Cardiac fibroblast (primary cell): ENCODE measurements at regions not wholly inside any gene's neighbourhood (a gene's known extent, or its start where the extent isn't known, plus 50 kb on each side); places are given as distances from the start of the nearest gene placed in this dataset.

Source experiments
- DNase-seq, 2 donors: peaks; one replicate each; pipeline versions ENCODE4 v3.0.0 to v3.0.0-alpha.2; 2010; ENCODE audit warnings: low read depth in 2 of 2
- H3K4me3 ChIP-seq, 2 donors: replicated peaks in 1 of 2; 1 replicate in 1 of 2; 2 replicates in 1 of 2; pipeline ENCODE4 v1.5.1; 2011; ENCODE audit warnings: low read depth in 2 of 2, low read length in 2 of 2, mild to moderate bottlenecking in 2 of 2, moderate library complexity in 1 of 2
- TF ChIP-seq, protein P1 (sequence below): IDR thresholded peaks from one replicate; pipeline ENCODE4 v1.5.1; 2011; ENCODE audit warnings: low read depth, mild to moderate bottlenecking, low read length, inconsistent platforms

DNA sequence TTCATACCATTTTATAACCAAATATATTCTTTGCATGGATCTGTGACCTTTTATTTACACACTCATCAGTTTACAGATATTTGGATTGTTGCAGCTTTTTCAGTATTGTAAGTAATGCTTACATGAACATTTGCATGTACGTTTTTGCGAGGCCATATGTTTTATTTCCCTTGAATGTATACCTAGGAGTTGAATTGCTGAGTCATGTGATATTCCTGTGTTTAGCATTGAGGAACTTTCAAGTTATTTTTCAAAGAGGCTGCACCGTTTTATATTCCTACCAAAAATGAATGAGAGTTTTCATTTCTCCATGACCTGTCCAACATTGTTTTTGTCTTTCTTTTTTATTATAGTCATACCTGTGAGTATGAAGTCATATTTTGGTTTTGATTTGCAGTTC is 392.1 kb downstream of the CNTNAP4 start:
- no peak for DNase-seq
- TF ChIP-seq, protein P1, sequence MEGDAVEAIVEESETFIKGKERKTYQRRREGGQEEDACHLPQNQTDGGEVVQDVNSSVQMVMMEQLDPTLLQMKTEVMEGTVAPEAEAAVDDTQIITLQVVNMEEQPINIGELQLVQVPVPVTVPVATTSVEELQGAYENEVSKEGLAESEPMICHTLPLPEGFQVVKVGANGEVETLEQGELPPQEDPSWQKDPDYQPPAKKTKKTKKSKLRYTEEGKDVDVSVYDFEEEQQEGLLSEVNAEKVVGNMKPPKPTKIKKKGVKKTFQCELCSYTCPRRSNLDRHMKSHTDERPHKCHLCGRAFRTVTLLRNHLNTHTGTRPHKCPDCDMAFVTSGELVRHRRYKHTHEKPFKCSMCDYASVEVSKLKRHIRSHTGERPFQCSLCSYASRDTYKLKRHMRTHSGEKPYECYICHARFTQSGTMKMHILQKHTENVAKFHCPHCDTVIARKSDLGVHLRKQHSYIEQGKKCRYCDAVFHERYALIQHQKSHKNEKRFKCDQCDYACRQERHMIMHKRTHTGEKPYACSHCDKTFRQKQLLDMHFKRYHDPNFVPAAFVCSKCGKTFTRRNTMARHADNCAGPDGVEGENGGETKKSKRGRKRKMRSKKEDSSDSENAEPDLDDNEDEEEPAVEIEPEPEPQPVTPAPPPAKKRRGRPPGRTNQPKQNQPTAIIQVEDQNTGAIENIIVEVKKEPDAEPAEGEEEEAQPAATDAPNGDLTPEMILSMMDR, result no peak
- H3K4me3 ChIP-seq, result no peak overlapping the region

DNA sequence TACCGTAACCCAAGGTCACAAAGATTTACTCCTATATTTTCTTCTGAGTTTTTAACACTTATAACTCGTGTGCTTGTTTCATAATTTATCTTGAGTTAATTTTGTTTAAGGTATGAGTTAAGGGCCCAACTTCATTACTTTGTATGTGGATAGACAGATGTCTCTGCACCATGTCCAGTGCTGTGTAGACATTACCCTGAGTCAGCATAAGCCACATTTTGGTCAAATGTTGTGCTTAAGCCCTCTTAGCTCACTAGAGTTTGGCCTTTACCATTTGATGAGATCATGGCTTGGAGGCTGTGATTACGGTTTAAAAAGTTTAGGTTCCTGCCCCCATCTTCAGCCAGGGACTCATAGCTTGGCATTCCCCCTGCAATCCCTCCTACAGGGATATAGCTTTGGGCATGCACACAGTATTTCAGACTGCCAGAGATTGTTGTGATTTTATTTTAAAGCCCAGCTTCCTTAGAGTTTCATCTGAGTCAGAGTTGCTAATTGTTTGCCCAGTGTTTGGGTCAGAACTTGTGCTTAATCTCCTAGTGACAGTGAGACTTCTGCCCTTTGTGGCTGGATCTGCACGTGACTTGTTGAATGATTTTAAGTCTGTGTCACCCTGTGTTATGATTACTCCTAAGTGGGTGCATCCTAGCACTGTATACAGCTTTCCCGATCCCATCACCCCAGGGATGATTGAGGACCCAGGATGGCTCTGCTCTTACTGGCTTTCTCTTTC is 393.1 kb downstream of the CNTNAP4 start:
- H3K4me3 ChIP-seq, result no peak overlapping the region
- TF ChIP-seq, protein P1, result no peak
- DNase-seq, result no peak

- H3K4me3 ChIP-seq, result no peak overlapping the region
- no peak for DNase-seq
- TF ChIP-seq, protein P1, result no peak
Measured at GRCh38 chr16:76676356-76676755, 399.2 kb downstream of the CNTNAP4 start.

- TF ChIP-seq, protein P1, result no peak
- DNase-seq, result no peak
- no peak overlapping the region for H3K4me3 ChIP-seq
Measured at GRCh38 chr16:76681296-76681695, 404.1 kb downstream of the CNTNAP4 start.

DNA sequence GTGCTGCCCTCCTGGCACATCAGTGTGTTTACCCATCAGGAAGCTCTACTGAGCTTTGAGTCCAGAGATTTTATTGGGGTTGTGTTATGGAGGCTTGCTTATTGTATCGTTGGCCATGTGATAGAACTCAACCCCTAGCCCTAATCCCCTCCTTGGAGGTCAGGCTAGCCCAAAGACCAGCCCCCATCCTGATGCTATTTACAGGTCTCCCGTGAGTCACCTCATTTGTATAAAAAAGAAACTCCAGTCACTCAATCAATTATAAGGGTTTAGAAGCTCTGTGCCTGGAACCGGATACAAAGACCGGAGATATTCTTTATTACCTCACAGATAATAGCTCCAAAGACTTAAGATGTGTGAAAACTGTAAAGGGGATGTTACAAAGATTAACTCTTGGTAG is 405.9 kb downstream of the CNTNAP4 start:
- no peak for DNase-seq
- TF ChIP-seq, protein P1, result no peak
- H3K4me3 ChIP-seq, result no peak overlapping the region

- H3K4me3 ChIP-seq, result no peak overlapping the region
- no peak for DNase-seq
- TF ChIP-seq, protein P1, result no peak
Measured at GRCh38 chr16:76696876-76697275, 419.7 kb downstream of the CNTNAP4 start.

DNA sequence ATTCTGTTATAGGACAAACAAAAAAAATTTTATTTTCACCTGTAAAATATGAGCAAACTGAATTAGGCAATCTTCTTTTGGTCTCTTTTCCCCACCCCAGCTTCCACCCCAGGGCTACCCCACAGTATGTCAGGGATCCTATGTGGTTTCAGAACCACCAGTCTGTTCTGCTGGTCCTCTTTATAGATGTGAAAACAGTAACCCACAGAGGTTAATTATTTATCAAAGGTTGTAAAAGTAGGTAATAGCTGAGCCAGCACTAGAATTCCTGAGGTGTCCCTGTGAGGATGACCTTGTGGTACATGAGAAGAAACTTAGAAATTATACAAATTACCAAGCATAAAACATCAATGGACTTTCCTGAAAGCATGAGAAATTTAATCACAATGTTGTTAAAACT is 428.7 kb downstream of the CNTNAP4 start:
- no peak for DNase-seq

More for the DNA sequence above, 428.7 kb downstream of the CNTNAP4 start:
- no peak overlapping the region for H3K4me3 ChIP-seq
- TF ChIP-seq, protein P1, result no peak
